Mucosa of descending colon (tissue), 3 donors: ENCODE measurements at regions not wholly inside any gene's neighbourhood (a gene's known extent, or its start where the extent isn't known, plus 50 kb on each side); places are given as distances from the start of the nearest gene placed in this dataset.

ENCODE experiments used
- ATAC-seq: fragments of 200-7000 bp; cut with Tn5 transposase; one replicate; pipeline ENCODE4 v1.9.1; 2020; ENCODE audit warnings: mild to moderate bottlenecking, moderate library complexity
- DNase-seq, 3 donors: peaks; one replicate each; pipeline ENCODE4 v3.0.0-alpha.2; 2020
- H3K36me3 ChIP-seq: fragments of 200-600 bp; one replicate; pipeline ENCODE4 v1.8.0; 2021; ENCODE audit warnings: low read depth, mild to moderate bottlenecking
- H3K4me1 ChIP-seq: fragments of 200-600 bp; one replicate; pipeline ENCODE4 v1.8.0; 2021; ENCODE audit warnings: low read depth, mild to moderate bottlenecking
- H3K4me3 ChIP-seq: fragments of 200-600 bp; one replicate; pipeline ENCODE4 v1.8.0; 2021; ENCODE audit warnings: mild to moderate bottlenecking
- H3K9me3 ChIP-seq: fragments of 200-600 bp; one replicate; pipeline ENCODE4 v1.8.0; 2021; ENCODE audit warnings: mild to moderate bottlenecking
- intact Hi-C, 2 donors: fragments of 100-400 bp; cut with DNase I in 1 of 2; cut with micrococcal nuclease in 1 of 2; formaldehyde crosslinking; loops; one replicate each; pipeline versions ENCODE4 v1.11.0 to v1.11.1; 2022; cut with DNase I, micrococcal nuclease
- TF ChIP-seq, protein P1 (sequence below): fragments of 200-600 bp; IDR thresholded peaks from one replicate; pipeline ENCODE4 v1.8.0; 2022; ENCODE audit warnings: antibody characterized with exemption, mild to moderate bottlenecking
- donor health status: DM: no; HTN: no; CAD: no; lungs with moderate emphysema.
- donor health status: DM: no; HTN: no; CAD: no.
- donor health status: DM: no; HTN: yes; CAD: no.

DNA sequence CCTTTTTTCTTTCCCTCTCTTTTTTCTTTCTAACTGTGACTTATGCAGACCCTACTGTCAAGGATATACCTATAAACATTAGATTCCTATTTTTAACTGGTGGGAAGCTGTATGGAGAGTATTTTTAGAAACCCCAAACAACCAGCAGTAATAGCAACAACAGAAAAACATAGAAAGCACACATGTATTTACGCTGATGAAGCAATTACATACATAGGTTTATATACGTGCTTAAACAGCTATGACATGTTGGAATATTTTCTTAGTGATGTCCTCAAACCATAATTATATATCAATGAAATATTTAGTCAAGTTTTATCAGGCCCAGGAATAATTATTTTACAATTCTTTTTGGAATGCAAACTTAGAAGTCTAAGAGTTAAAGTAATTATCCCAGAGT, 294.3 kb upstream of the SOX4 start:
- Histone ChIP-seq H3K4me3 (no peak overlapping the region), H3K36me3 (no peaks in the 10 kb centered on the region), H3K9me3 (peaks cover 4% of the 10 kb centered on the region), H3K4me1 (no peaks in the 10 kb centered on the region)
- no peak for ATAC-seq
- intact Hi-C loops = no loop called here
- TF ChIP-seq, protein P1, sequence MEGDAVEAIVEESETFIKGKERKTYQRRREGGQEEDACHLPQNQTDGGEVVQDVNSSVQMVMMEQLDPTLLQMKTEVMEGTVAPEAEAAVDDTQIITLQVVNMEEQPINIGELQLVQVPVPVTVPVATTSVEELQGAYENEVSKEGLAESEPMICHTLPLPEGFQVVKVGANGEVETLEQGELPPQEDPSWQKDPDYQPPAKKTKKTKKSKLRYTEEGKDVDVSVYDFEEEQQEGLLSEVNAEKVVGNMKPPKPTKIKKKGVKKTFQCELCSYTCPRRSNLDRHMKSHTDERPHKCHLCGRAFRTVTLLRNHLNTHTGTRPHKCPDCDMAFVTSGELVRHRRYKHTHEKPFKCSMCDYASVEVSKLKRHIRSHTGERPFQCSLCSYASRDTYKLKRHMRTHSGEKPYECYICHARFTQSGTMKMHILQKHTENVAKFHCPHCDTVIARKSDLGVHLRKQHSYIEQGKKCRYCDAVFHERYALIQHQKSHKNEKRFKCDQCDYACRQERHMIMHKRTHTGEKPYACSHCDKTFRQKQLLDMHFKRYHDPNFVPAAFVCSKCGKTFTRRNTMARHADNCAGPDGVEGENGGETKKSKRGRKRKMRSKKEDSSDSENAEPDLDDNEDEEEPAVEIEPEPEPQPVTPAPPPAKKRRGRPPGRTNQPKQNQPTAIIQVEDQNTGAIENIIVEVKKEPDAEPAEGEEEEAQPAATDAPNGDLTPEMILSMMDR = no peak
- DNase-seq = no peak

DNA sequence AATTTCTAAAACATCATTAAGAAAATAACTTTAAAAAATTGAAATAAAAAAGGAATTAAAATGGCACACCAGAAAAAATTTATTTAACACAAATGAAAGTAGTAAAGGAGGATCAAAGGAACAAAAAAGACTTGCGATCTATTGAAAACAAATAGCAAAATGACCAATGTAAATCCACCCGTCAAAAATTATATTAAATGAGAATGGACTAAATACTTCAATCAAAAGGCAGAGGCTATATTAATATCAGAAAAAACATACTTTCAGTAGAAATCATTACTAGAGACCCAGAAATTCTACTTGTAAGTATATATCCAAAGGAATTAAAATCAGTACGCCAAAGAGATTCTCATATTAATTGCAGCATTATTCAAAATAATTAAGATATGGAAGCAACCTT, 293.1 kb upstream of the SOX4 start:
- TF ChIP-seq, protein P1 = no peak
- ATAC-seq (no peak), DNase-seq (no peak)
- H3K4me1 ChIP-seq = no peaks in the 10 kb centered on the region
- H3K4me3 ChIP-seq = no peak overlapping the region
- no peaks in the 10 kb centered on the region for H3K36me3 ChIP-seq
- intact Hi-C loops = no loop called here
- peaks cover 4% of the 10 kb centered on the region for H3K9me3 ChIP-seq

DNA sequence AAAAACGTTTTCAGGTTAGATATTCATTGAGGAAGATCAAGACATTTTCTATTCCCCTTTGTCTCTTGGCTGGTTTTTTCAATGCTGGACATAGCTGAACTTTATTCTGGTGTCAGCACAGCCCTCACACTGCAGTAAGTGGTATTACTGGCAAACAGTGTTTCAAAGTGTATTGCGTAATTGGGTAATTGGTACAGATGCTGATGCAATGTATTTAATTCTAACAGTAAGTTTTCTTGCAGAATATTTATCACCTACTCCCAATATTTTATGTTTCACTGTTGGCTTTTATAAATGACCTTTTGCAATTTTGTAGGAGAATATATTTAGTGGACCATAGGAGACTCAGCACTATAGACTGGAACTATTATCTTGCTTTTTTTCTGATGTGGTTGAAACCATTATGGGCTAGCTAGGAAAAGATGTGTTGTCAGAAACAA, 287.6 kb upstream of the SOX4 start:
- no peaks in the 10 kb centered on the region for H3K36me3 ChIP-seq
- ATAC-seq (no peak), DNase-seq (no peak)
- TF ChIP-seq, protein P1 = no peak
- no peak overlapping the region for H3K4me3 ChIP-seq
- H3K9me3 ChIP-seq = peaks cover 4% of the 10 kb centered on the region
- intact Hi-C loops = no loop called here
- H3K4me1 ChIP-seq = no peaks in the 10 kb centered on the region

GRCh38 chr6:21306546-21306945, 287.0 kb upstream of the SOX4 start:
- ATAC-seq (no peak), DNase-seq (no peak)
- Histone ChIP-seq H3K4me1 (no peaks in the 10 kb centered on the region), H3K9me3 (peaks cover 4% of the 10 kb centered on the region), H3K36me3 (no peaks in the 10 kb centered on the region), H3K4me3 (no peak overlapping the region)
- TF ChIP-seq, protein P1 = no peak
- intact Hi-C loops = no loop called here

GRCh38 chr6:21309807-21310221, 283.7 kb upstream of the SOX4 start:
- DNase-seq (no peak), ATAC-seq (no peak)
- H3K36me3 ChIP-seq = no peaks in the 10 kb centered on the region
- H3K4me1 ChIP-seq = no peaks in the 10 kb centered on the region
- H3K9me3 ChIP-seq = no peaks in the 10 kb centered on the region
- intact Hi-C loops = no loop called here
- TF ChIP-seq, protein P1 = no peak
- no peak overlapping the region for H3K4me3 ChIP-seq

DNA sequence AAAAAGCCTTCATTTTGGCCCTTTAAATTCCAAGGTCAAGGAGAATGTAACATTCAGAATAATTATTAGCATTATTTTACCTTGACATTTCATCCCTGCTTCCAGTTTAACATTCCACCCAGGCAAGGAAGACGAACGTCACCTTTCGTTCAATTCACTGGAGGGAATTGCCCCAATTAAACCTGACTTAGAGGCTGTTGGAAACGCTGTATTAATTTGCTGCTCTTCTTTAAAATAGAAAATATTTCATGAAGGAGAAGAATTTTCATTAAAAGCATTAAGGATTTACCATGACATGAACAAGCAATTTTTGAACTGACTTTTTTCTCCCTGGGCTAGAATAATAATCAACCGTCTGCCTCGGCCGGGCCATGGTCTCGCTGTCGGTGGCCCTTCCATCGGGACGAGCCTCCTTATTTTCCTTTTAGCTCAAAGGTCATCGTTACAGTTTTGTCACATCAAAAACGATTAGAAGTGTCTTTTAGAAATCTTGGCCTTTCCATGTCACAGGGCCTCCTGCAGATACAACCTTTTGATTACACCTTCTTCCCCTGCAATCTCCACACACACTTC, 282.9 kb upstream of the SOX4 start:
- H3K36me3 ChIP-seq = no peaks in the 10 kb centered on the region
- no peaks in the 10 kb centered on the region for H3K9me3 ChIP-seq
- ATAC-seq (no peak), DNase-seq (no peak)
- intact Hi-C loops = no loop called here
- no peaks in the 10 kb centered on the region for H3K4me1 ChIP-seq
- no peak overlapping the region for H3K4me3 ChIP-seq
- TF ChIP-seq, protein P1 = no peak
